AG09309 (cell line): ENCODE measurements at regions not wholly inside any gene's neighbourhood (a gene's known extent, or its start where the extent isn't known, plus 50 kb on each side); places are given as distances from the start of the nearest gene placed in this dataset.
"Not testable (repeated sequence)": the region's sequence is repeated elsewhere in the genome, so short reads cannot be mapped to it uniquely, and the experiment has no call there.

Experiments used
- DNase-seq: peaks from one replicate; pipeline ENCODE4 v3.0.0-alpha.2; 2010; ENCODE audit warnings: low read depth
- H3K4me3 ChIP-seq: 2 replicates; pipeline ENCODE4 v1.5.1; 2011; ENCODE audit warnings: mild to moderate bottlenecking, low read depth, low read length, moderate library complexity; ENCODE audit not compliant: control insufficient read depth
- TF ChIP-seq, protein P1 (sequence below): IDR thresholded peaks from 2 replicates; pipeline ENCODE4 v1.5.1; 2011; ENCODE audit warnings: mild to moderate bottlenecking, low read depth, low read length, inconsistent platforms; ENCODE audit not compliant: insufficient read depth, control insufficient read depth; ENCODE audit errors: missing control alignments

DNA sequence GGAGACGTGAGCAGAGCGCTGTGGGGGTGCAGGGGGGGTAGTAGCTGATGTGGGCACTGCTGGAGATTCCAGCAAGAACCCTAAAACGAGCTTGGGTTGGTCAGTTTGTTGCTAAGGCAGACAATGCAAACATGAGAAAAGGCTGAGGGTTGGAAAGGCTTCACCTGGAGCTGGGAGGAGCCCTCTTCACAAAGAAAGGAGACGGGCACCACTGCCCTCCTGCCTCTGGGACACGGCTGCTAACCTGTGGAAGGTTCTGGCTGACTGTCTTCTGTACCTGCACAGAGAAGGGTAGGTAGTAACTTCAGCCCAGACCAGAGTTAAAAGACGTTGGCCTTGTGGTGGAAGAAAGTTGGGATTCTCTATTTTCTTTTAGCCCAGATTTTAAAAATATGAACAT, 108.7 kb downstream of the SUCLA2 start:
- TF ChIP-seq, protein P1, sequence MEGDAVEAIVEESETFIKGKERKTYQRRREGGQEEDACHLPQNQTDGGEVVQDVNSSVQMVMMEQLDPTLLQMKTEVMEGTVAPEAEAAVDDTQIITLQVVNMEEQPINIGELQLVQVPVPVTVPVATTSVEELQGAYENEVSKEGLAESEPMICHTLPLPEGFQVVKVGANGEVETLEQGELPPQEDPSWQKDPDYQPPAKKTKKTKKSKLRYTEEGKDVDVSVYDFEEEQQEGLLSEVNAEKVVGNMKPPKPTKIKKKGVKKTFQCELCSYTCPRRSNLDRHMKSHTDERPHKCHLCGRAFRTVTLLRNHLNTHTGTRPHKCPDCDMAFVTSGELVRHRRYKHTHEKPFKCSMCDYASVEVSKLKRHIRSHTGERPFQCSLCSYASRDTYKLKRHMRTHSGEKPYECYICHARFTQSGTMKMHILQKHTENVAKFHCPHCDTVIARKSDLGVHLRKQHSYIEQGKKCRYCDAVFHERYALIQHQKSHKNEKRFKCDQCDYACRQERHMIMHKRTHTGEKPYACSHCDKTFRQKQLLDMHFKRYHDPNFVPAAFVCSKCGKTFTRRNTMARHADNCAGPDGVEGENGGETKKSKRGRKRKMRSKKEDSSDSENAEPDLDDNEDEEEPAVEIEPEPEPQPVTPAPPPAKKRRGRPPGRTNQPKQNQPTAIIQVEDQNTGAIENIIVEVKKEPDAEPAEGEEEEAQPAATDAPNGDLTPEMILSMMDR = no peak
- no peak overlapping the region for H3K4me3 ChIP-seq
- no peak for DNase-seq

DNA sequence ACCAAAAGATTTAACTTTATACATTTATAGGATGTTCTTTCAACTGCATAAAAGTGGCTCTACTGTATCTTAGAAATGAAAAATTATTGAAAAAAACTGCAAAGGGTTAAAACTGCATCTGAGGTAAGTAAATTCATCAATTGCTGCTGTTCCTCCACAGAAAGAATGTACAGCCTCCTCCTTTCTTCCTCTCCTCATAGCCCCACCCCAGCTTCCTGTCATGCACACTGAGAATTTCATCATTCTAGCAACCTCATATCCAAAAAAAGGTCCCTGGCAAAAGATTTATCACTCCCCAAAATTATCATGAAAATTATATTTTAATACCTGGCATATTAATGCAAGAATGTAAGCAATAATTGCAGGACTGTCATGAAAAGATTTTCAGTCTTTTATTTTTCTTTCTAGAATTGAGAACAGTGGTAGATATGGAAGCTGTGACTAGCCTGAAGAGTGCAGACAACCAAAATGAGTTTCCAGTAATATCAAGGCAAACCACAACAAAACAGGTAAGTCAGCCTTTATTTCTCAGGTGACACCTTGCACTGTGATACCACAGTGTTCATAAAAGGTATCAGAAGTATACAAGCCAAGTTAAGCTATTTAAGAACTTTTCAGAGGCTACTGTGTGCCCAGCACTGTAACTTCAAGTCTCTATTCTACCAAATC, 110.8 kb downstream of the SUCLA2 start:
- no peak overlapping the region for H3K4me3 ChIP-seq
- TF ChIP-seq, protein P1 = no peak

DNA sequence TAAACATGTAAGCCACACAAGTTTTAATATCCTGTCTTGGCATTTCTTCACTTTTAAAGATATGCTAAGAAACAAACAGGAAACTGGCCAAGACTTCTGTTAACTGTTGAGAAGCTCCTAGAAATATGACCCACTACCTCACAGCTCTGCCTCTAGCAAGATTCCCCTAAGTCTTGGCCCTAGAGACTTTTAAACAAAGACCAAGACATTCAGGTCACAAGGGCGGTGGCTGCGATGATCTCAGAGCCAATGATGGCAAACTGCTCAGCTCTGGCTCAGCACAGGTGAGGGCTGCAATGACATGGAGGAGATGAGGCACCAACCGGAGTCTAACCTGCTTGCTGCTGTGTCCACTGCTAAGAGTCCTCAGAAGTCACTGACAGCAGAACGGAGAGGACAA, 114.8 kb downstream of the SUCLA2 start:
- no peak for DNase-seq
- no peak overlapping the region for H3K4me3 ChIP-seq
- TF ChIP-seq, protein P1 = no peak

More for the DNA sequence above, 110.8 kb downstream of the SUCLA2 start:
- no peak for DNase-seq

DNA sequence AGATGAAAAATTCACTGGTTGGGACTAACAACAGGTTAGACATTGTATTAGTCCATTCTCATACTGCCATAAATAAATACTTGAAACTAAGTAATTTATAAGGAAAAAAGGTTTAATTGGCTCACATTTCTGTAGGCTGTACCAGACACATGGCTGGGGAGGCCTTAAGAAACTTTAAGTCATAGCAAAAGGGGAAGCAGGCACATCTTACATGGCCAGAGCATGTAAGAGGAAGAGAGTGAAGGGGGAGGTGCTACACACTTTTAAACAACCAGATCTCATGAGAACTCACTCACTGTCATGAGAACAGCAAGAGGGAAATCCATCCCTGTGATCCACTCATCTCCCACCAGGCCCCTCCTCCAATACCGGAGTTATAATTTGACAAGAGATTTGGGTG, 125.9 kb downstream of the SUCLA2 start:
- TF ChIP-seq, protein P1 = no peak
- no peak overlapping the region for H3K4me3 ChIP-seq
- DNase-seq = no peak

DNA sequence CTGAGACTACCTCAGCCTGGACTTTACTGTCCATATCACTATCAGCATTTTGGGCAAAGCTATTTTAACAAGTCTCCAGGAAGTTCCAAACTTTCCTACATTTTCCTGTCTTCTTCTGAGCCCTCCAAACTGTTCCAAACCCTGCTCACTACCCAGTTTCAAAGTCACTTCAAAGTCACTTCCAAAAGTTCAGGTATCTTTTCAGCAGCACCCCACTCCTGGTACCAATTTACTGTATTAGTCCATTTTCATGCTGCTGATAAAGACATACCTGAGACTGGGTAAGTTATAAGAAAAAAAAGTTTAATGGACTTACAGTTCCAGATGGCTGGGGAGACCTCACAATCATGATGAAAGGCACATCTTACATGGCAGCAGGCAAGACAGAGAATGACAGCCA, 127.1 kb downstream of the SUCLA2 start:
- DNase-seq, H3K4me3 ChIP-seq: not testable (repeated sequence)

DNA sequence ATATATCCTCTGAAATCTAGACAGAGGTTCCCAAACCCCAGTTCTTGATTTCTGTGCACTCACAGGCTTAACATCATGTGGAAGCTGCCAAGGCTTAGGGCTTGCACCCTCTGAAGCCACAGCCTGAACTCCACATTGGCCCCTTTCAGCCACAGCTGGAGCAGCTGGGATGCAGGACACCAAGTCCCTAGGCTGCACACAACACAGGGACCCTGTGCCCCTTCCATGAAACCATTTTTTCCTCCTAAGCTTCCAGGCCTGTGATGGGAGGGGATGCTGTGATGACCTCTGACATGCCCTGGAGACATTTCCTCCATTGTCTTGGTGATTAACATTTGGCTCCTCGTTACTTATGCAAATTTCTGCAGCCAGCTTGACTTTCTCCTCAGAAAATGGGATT, 127.8 kb downstream of the SUCLA2 start:
- H3K4me3 ChIP-seq, DNase-seq: not testable (repeated sequence)

DNA sequence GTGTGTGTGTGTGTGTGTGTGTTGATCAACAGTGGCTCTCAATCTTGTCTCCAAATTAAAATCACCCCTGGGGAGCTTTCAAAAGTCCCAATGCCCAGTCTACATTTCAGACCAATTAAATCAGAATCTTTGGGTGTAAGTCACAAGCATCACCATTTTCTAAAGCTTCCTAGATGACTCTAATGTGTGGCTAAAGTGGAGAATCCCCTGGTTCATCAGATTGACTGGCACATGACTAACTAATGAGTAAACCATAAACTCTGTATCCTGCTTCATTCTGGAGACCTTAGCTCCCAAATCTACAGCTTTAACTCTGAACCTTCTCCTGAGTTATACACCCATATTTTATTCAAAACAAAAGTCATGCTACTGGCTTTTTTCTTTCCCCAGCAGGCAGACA, 131.3 kb downstream of the SUCLA2 start:
- DNase-seq = no peak
- H3K4me3 ChIP-seq = no peak overlapping the region
- TF ChIP-seq, protein P1 = no peak

DNA sequence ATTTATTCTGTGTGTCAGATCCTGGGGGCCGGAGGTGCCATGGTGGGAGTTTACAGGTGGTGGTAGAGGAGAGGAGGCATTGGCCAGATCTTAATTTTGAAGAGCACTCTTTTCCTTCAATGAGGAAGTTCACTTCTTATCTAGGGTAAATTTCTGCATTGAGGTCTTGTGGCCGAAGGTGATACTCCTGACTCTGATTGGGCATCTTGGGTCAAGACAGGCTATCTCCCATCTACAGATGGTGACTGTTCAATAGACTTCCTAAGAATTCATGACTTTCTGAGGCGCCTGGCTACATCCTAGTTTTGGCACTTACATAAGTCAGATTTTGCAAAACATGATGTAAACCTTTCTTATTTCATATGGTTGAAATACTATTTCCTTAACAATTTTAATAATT, 135.2 kb downstream of the SUCLA2 start:
- DNase-seq = no peak
- TF ChIP-seq, protein P1 = no peak
- H3K4me3 ChIP-seq = no peak overlapping the region
